Islet of Langerhans (tissue), 1 donor: ENCODE measurements at regions not wholly inside any gene's neighbourhood (a gene's known extent, or its start where the extent isn't known, plus 50 kb on each side); places are given as distances from the start of the nearest gene placed in this dataset.

Experiments
- FAIRE-seq: peaks from one replicate; lab custom pipeline; 2011; peaks lifted over from hg19 to GRCh38; lab: Jason Lieb, UNC

DNA sequence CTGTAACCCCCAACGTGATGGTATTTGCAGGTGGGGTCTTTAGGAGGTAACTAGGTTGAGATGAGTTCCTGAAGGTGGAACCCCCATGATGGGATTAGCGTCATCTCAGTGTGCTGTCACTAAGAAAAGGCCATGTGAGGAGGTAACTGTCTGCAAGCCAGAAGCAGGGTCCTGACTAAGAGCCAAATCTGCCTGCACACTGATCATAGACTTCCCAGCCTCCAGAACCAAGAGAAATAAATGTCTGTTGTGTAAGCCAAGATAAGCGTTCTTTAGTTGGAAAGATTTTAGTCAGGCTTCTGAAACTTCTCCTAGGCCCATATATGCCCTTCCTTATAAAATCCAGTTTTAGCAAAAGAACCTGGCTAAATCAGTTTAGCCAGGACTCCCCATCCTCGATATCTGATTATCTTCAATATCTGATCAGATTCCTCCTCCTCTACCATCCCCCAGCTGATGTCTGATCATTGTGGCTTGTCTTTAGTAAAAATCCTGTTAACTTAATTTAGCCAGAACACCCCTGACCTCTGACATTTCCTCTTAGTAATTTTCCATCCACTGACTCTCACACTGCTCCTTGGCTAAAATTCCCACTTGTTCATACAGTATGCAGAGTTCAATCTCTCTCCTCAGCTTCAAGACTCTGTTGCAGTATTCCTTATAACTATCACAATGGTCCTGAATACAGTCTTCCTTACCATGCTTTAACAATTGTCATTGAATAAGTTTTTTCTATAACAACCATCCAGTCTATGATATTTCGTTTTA is 835.4 kb upstream of the PHF14 start:
- no peak for FAIRE-seq

DNA sequence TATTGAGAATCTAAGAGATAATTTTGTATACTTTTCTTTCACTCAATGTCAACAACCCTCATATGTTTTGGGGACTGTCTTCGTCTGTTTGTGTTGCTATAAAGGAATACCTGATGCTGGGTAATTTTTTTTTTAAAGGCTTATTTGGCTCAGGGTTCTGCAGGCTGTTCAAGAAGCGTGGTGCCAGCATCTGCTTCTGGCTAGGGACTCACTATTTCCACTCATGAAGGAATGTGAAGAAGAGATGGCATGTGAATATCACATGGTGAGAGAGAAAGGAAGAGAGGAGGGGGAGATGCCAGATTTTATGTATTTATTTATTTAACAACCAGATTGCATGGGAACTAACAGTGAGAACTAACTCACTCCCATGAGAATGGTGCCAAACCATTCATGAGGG is 827.4 kb upstream of the PHF14 start:
- FAIRE-seq = no peak

DNA sequence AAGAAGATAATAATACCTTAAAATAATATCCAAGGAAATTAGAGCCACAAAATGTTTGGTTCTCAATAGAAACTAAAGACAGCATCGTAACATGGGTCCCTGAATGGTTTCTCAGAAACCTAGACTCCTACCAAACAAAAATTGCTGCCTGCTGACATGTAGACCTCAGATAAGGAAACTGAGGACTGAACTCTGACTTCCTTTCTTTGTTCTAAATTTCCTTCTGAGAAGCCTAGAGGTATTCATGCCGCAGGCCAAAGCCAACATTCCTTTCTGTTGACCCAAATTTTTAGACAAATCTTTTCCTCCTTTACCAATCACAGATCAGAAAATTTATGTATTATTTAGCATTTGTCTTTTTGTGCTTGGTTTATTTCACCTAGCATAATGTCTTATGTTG is 816.7 kb upstream of the PHF14 start:
- no peak for FAIRE-seq

DNA sequence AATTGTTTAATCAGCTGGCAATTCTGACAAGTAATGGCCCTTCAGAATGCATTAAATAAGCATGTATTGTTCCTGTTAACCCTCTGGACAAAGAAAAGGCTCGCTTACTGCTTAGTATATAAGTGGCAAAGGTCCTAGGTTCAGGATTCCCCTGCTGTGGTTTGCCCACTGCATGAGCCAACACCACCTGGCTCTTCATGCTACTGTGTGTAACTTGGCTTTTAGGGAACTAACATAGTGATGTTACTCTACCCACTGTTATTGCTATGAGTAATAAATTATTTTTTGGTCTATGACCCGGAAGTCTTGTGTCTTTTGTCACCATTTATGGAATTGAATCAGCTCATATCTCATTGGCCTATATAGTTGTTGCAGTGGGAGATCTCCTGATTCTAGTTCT is 791.7 kb upstream of the PHF14 start:
- no peak for FAIRE-seq

DNA sequence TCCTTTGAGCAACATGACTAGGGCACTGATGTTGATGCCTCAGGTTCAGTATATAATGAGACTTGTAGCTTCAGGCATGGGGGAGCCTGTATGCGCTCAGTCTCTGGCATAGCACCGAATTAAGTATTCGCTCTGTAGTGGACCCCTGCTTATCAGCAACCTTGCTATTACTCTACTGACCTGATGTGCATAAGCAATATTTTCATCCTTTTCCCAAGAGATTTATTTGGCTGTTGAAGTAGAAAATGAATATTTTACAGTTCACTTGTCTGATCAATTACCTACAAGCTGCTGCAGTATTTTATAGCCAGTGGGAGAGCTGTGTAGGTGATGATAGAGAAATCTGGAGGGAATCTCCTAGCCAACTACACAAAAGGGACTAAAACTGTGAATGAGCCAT is 781.6 kb upstream of the PHF14 start:
- FAIRE-seq = no peak

DNA sequence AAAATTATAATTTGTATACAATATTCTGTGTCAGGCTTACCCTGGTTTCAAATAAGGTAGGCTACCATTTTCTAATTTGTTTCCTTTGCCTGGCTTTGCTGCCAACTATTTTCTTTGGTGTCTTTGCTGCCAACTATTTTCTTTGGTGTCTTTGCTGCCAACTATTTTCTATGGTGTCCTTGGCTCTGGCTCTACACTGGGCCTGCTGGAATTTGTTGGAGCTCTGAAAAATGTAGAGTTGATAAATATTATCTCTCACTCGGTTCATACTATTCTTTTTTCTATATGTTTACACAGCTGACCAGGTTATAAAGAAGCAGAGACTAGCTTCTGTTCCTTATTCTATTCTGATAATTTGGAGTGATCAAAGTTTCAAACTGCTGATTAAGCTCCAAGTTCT is 768.0 kb upstream of the PHF14 start:
- no peak for FAIRE-seq

DNA sequence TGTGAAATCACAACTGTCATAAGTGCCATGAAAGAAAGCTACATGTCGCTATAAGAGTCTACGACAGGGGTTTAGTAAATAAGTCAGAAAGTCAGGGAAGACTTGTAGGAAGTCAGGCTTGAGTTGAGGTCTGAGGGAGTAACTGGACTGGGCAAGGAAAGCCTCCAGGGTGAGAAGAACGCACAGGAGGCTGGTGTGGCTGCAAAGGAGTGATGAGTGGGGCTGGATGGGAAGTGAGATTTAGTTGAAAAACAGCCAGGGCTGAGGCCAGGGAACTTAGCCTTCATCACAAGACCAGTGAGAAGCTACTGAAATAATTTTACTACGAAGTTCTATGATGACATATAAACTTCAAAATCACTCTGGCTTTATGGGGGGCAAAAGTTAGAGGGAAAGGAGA is 763.7 kb upstream of the PHF14 start:
- FAIRE-seq = no peak

DNA sequence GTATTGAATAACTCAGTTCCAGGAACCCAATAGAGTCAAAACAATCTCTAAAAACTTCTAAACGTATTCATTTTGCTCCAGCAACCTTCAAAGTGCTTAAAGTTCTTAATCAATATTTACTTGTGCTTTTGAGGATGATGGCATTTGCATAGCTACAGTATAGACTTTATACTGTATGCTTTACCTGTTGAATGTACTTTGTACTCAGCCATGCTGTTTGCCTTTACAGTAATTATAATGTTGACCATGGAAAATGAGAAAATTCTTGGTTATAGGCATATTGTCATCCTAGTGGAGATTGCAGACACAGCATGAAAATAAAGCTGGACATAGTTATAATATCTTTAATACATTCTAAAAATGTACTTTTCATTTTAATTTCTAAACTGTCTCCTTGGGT is 762.7 kb upstream of the PHF14 start:
- no peak for FAIRE-seq

DNA sequence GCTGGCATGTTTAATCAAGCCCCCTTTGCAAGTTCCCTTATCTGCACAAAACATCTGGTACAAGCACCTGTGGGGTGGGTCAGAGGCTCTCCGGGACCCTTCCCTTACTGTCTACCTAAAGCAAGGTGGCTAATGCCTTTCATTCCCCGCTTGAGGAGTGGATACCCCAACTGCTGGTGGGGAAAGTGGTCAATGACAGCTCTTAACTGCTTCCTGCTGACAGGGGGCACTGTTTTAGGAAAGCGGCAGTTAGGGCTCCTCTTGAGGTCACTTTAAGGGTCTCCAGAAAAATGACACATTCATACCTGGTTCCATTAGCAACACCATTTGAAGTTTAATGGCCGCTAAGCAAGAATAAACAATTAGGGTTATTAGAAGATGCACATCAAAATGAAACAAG is 761.8 kb upstream of the PHF14 start:
- FAIRE-seq = no peak

DNA sequence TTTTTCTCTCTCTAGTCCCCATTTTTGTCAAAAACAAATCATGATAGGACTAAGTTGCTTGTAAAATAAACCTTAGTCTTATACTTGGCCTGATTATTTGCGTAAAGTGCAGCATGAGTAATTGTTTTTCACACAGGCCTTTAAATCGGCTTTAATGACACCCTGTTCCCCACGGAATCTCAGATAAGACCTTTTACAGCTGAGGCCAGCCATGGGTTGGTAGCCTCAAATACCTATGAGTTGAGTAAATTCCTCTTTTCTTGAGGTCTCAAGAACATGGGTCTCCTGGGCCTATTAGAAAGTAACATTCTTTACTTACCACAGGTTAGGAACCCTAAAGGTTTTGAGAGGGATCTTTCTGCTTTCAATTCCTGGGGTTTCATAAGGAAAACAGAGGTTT is 761.0 kb upstream of the PHF14 start:
- no peak for FAIRE-seq

DNA sequence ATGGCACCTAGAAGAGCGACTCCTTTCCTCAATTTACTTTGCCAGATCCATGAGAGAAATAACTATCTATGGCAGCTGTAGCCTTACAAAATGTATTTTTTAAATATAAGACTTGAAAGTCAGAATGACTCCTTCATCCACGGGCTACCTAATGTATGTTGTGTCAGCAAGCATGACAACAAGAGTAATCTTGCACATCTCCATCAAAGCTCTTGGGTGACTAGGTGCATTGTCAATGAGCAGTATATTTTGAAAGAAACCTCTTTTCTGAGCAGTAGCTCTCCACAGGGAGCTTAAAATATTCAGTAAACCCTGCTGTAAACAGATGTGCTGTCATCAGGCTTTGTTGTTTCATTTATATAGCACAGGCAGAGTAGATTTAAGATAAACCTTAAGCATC is 757.2 kb upstream of the PHF14 start:
- no peak for FAIRE-seq

DNA sequence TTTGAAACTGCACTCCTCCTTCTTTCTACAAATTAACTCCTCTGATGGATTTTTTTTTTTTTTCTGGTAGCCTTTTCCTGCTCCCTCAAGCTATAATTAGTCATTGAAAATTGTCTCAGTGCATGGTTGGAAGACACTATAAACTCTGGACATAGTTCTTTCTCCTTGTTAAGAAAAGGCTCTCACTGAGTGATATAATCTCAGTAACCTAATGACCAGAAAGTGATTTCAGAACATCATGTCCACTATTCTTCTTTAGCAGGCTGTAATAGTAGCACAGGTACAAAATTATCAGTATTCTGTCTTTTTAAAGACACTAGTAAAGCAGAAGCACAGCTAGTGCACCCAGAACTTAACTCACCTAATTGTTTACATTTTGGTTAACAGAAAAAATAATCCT is 752.6 kb upstream of the PHF14 start:
- no peak for FAIRE-seq

DNA sequence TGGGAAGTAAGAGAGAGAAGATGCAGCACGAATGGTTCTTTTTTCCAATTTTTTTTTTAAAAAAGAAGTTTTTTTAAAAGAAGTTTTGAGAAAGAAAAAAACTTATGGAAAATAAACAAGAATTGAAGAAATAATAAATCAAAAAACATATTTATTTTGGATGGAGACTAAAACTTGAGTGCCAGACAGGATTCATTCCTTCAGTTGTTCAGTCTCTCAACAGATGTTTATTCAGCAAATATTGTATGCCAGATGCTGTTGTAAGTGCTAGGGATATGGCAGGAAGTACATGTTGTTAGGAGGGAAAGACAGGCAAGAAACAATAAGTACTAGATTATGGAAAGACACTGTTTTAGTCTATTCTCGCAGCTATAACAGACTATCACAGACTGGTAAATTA is 750.7 kb upstream of the PHF14 start:
- no peak for FAIRE-seq

DNA sequence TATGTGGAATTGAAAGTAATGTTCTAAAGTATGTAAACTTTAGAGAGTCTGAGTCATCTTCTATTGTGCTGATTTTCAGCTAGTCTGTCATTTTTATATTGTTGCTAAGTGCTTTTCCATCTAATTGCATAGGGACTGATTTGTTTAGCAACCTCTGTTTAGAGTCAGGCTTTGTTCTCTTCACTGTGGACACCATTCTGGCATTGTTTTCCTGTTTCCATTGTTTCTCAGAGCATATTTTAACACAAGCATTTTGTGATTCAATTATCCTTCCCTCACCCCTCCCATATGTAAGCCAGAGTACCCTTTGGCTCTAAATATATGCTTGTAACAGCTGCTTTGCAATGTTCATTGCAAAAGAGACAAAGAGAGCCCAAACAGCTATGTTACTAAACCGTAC is 748.4 kb upstream of the PHF14 start:
- no peak for FAIRE-seq

DNA sequence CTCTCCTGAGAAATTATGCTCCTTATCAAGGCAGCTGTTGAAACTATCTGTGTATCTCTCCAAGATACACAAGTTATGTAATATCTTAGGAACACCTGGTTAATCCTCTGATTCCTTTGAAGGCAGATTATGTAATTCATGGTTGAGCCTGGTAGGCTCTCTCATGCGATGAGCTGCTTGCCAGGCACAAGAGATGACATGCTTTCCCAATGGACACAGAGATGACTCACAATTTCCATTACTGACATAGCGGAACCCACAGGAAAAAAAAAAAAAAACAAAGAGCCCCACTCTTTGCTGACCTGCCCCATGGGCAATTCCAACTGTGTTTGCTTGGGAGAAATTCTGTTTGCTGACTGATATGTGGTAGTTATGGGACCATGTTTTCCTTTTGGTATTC is 736.4 kb upstream of the PHF14 start:
- FAIRE-seq = no peak

DNA sequence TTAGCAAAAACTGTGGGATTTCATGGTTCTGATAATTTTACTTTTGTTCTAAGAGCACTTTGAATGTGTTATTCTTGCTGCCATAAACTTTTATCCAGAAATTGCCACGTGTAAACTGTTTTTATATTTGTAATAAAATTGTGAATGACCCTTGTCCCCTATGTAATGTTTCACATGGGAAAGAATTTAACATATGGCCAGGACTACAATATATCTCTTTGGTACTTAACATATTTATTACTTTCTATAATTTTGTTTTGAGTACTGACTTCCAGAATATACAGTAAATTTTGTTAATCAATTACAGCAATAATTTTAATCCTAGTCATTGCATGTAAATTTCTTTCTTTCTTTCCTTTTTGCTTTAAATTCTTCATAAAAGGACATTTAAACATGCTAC is 735.0 kb upstream of the PHF14 start:
- FAIRE-seq = no peak

DNA sequence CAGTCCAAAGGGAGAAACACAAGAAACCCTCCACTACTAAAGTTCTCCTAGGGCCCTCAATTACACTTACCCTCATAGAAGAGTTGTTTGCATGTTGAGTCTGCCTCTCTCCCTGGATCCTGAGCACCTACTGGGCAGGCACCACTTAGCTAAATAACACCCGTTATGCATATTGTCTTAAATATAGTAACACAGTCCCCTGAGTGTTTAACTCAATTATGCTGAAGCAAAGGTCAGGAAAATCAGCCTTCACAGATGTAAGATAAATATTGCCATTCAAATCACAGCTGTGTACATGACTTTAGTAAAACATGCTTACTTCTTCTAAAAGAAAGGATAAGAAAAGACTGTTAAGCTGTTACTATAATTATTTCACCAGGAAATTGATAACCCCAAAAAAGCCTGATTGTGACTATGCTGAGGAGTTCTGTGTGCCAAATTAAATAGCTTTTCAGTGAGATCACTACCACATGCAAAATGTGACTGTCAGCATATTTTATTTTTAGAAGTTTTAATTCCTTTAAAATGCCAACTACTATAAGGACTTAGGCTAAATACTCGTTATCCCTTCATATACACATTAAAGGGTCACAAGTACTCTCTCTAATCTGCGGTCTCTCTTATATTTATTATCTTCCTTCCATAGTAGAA is 733.9 kb upstream of the PHF14 start:
- FAIRE-seq = no peak

DNA sequence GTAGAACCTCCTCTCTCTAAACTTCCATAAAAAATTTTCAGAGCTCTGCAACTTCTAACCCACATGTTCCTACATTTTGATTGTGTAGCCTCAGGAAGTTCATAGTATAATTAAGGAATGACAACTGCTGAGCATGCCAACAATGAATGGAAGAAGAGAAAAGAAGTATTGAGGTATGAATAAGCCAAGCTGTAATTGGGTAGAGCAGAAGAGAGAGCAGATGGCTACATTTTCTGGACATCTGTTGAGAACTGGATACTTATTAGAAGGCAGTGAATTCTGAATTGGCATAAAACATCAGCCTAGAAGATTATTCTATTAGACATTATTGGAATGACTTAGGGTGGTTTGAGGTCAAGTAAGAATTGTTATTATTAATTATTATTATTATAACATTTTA is 728.3 kb upstream of the PHF14 start:
- FAIRE-seq = no peak

DNA sequence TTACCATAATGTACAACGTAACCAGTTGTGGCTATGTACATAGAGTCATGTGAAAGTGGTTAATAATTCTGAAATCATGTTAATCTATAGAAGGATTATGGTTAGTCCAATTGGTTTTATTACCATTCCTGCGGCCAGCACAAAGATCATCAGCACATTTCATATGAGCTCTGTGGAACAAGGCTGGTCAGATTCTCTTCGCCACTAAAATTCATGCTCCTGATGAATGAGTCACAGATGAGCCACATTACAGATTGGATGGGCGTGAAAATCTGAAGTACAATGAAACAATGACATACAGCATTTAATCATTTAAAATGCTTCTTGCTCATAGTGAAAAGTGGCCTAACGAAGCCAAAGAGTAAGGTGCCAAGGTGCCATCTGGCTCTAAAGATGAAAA is 716.2 kb upstream of the PHF14 start:
- no peak for FAIRE-seq

DNA sequence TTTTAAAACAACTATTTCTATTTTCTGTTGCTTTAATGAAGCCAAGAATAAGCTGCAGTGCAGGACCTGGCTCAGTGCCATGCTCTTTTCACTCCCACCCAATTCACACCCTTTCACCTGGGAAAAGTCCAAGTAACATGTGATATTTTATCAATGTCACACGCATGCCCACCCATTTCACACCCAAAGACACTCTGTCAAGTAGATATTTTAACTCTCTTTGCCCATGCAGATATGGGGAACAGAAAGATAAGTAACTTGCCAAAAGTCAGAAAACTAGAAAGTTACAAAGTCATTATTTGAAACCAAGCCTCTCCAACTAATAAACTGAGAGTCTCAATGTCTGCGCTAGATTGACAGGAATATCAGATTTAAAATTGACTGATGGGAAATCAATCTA is 706.7 kb upstream of the PHF14 start:
- no peak for FAIRE-seq

DNA sequence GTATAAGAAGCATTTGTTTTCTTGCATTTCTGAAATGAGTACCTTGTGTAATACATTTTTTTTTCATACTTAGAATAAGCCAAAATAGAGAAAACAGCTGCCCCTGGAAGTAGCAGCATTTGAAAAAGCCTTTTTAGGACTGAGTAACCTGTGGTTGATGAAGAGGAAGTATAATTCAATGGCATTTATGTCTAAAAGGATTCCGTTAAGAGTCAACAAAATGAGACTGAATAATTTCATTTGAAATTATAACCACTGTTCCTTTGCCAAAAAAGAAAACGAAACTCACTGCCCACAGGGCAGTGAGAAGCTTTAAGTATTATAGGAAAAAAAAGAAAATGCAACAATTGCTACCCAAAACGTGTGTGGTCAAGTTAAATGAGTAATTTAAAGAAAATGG is 705.6 kb upstream of the PHF14 start:
- FAIRE-seq = no peak

DNA sequence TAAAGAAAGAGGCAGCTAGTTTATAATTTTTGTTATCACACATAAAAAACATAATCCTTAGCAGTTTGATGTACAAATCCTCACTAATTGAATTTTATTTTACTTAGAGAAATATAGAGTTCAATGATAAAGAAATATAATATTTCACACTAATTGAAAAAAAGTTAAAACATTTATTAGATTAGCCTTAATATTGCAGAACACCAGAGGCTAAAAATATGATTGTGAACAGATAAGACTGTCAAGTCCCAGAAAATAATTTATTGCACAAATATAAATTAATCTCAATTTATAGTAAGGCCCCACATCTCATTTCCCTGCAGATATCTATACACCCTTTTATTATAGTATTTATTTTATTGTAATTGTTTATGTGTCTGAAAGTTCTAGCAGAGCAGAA is 690.8 kb upstream of the PHF14 start:
- no peak for FAIRE-seq

DNA sequence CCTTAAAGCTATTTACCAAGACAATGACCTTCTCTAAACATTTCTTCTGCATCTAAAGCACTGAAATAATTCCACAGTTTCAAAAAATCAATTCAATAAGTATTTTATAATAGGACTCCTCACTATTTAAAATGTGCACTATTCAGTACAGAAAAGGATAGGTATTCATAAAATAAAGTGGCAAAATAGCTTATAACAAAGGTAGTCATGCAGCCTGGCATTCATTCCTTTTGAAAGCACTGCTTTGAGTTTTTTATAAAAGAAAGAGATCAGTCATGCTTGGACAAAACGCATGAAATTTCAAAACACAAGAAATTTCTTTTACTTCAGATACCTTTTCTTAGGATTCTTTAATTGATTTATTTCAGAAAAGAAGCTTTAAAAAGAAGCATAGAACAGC is 689.7 kb upstream of the PHF14 start:
- no peak for FAIRE-seq

DNA sequence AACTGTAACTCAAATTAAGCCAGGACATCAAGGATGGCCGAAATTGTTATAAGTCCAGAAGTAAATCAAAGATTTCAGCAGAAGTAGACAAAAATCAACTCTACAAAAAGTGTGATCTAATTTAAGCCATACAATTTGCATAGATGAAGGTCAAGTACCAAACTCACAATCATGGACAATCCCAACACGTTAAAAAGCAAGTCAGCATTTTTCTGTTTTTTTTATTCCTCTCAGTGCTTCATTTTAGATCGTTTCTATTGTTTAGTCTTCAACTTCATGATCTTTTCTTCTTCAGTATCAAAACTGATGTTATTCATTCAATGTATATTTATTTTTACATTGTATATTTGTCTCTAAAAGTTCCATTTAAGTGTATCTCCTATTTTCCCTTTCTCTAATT is 674.3 kb upstream of the PHF14 start:
- no peak for FAIRE-seq

DNA sequence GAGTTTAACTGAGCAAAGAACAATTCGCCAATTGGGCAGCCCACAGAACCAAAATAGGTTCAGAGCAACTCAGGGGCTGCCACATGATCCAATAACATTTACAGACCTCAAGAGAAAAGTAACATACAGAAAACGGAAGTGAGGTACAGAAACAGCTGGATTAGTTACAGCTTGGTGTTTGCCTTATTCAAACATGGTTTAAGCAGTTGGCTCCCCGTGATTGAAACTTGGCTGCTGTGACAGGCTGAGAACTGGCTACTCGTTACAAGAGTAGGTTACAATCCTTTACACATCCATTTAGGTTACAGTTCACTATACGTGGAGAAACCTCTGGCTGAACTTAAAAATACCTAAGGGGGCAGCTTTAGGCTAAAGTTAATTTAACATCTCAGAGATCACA is 673.1 kb upstream of the PHF14 start:
- FAIRE-seq = no peak
